T-cell (primary cell): ENCODE measurements at regions not wholly inside any gene's neighbourhood (a gene's known extent, or its start where the extent isn't known, plus 50 kb on each side); places are given as distances from the start of the nearest gene placed in this dataset.

Source experiments
- ATAC-seq, 4 experiments: fragments of 200-7000 bp in 3 of 4; fragments of 150-1000 bp in 1 of 4; cut with Tn5 transposase; replicated peaks in 1 of 4; 1 replicate in 3 of 4; 2 replicates in 1 of 4; pipeline ENCODE4 v1.10.0; 2021; ENCODE audit warnings: moderate library complexity in 3 of 4, mild to moderate bottlenecking in 2 of 4, moderate number of reproducible peaks in 1 of 4
- CTCF ChIA-PET, 2 donors: fragments of 300-600 bp; sonication (Branson Sonifier 250); formaldehyde crosslinking; loops; one replicate each; lab custom pipeline; 2022; ENCODE audit warnings: antibody characterized with exemption in 2 of 2; lab: Charles Lee
- POLR2A ChIA-PET, 2 donors: fragments of 300-600 bp; sonication (Branson Sonifier 250); formaldehyde crosslinking; loops; one replicate each; lab custom pipeline; 2022; ENCODE audit warnings: antibody characterized with exemption in 2 of 2; lab: Charles Lee
- DNase-seq, 35 experiments: peaks; one replicate each; pipeline versions ENCODE4 v3.0.0 to v3.0.0-alpha.2; 2013 to 2023
- H3K27ac ChIP-seq: one replicate; pipeline ENCODE4 v1.5.1; 2013; ENCODE audit warnings: low read length
- H3K27me3 ChIP-seq, 2 experiments: replicated peaks in 1 of 2; 1 replicate in 1 of 2; 2 replicates in 1 of 2; pipeline versions ENCODE4 v1.6.1 to v1.7.0; 2013; ENCODE audit warnings: low read length in 1 of 2, mixed read lengths in 1 of 2; ENCODE audit not compliant: control insufficient read depth in 2 of 2, insufficient read depth in 2 of 2; ENCODE audit errors: extremely low read depth in 1 of 2
- H3K36me3 ChIP-seq, 2 donors: 1 replicate in 1 of 2; 2 replicates in 1 of 2; pipeline versions ENCODE4 v1.6.1 to v1.7.0; 2013; ENCODE audit warnings: low read length in 1 of 2; ENCODE audit not compliant: control insufficient read depth in 2 of 2, insufficient read depth in 1 of 2; ENCODE audit errors: extremely low read depth in 1 of 2
- H3K4me1 ChIP-seq, 2 experiments: 1 replicate in 1 of 2; 2 replicates in 1 of 2; pipeline versions ENCODE4 v1.6.1 to v1.7.0; 2013; ENCODE audit warnings: low read length in 2 of 2, mixed read lengths in 1 of 2; ENCODE audit not compliant: insufficient read depth in 2 of 2, control insufficient read depth in 1 of 2; ENCODE audit errors: extremely low read depth in 1 of 2
- H3K4me3 ChIP-seq, 2 donors: 1 replicate in 1 of 2; 2 replicates in 1 of 2; pipeline versions ENCODE4 v1.5.1 to v1.7.0; 2013; ENCODE audit warnings: mild to moderate bottlenecking in 2 of 2, low read length in 1 of 2, moderate library complexity in 1 of 2; ENCODE audit not compliant: control insufficient read depth in 1 of 2; ENCODE audit errors: extremely low read depth in 1 of 2
- H3K9me3 ChIP-seq: 2 replicates; pipeline ENCODE4 v1.7.0; 2013
- H3K27ac Mint-ChIP-seq, 2 donors: one replicate each; pipeline ENCODE4 v1.8.0; 2020 to 2021; ENCODE audit warnings: mild to moderate bottlenecking in 2 of 2, mixed read lengths in 2 of 2
- H3K27me3 Mint-ChIP-seq, 2 donors: one replicate each; pipeline ENCODE4 v1.8.0; 2021 to 2022; ENCODE audit warnings: mixed read lengths in 2 of 2
- H3K36me3 Mint-ChIP-seq: one replicate; pipeline ENCODE4 v1.8.0; 2021; ENCODE audit warnings: mixed read lengths
- H3K4me1 Mint-ChIP-seq, 3 donors: one replicate each; pipeline ENCODE4 v1.8.0; 2020 to 2022; ENCODE audit warnings: mixed read lengths in 3 of 3, mild to moderate bottlenecking in 1 of 3
- H3K4me3 Mint-ChIP-seq, 3 donors: one replicate each; pipeline ENCODE4 v1.8.0; 2020 to 2022; ENCODE audit warnings: mild to moderate bottlenecking in 3 of 3, mixed read lengths in 3 of 3, moderate library complexity in 3 of 3
- H3K9me3 Mint-ChIP-seq, 3 donors: one replicate each; pipeline ENCODE4 v1.8.0; 2020 to 2022; ENCODE audit warnings: mixed read lengths in 3 of 3
- WGBS: methylation state at CpG from one replicate; pipeline ENCODE4 v1.1.5; 2013; ENCODE audit warnings: missing lambda C conversion rate; ENCODE audit not compliant: insufficient coverage; 5-methylcytosine and 5-hydroxymethylcytosine counted together

- H3K27me3 ChIP-seq, result no peaks in the 10 kb centered on the region
- no CpG with 5 or more reads among the region's 4 CpGs for WGBS
- H3K4me3 ChIP-seq, result no peak overlapping the region
- H3K36me3 ChIP-seq, result no peaks in the 10 kb centered on the region
- no peaks in the 10 kb centered on the region for H3K4me1 ChIP-seq
- Mint-ChIP-seq H3K4me1 (no peaks in the 10 kb centered on the region), H3K36me3 (no peaks in the 10 kb centered on the region), H3K9me3 (peaks cover 0 to 2% (median 0%) of the 10 kb centered on the region in 3 donors), H3K4me3 (no peak overlapping the region), H3K27me3 (peaks cover 1 to 7% of the 10 kb centered on the region in 2 donors), H3K27ac (no peak overlapping the region)
- POLR2A ChIA-PET, result no interaction called here
- no peak overlapping the region for H3K27ac ChIP-seq
- no peak for DNase-seq
- CTCF ChIA-PET, result no interaction called here
- ATAC-seq, result no peak
- H3K9me3 ChIP-seq, result no peaks in the 10 kb centered on the region
These were observed 317.2 kb downstream of the DHX15 start for GRCh38 chr4:24266951-24267722.

GRCh38 chr4:24265989-24266388 lies 318.4 kb downstream of the DHX15 start:
- Mint-ChIP-seq H3K27me3 (peaks cover 5 to 7% of the 10 kb centered on the region in 2 donors), H3K4me3 (no peak overlapping the region), H3K4me1 (no peaks in the 10 kb centered on the region), H3K27ac (no peak overlapping the region), H3K9me3 (peaks cover 0 to 2% (median 0%) of the 10 kb centered on the region in 3 donors), H3K36me3 (no peaks in the 10 kb centered on the region)
- no peaks in the 10 kb centered on the region for H3K36me3 ChIP-seq
- ChIA-PET CTCF (no interaction called here), POLR2A (no interaction called here)
- DNase-seq (no peak), ATAC-seq (no peak)
- no peaks in the 10 kb centered on the region for H3K9me3 ChIP-seq
- H3K4me3 ChIP-seq, result no peak overlapping the region
- no peak overlapping the region for H3K27ac ChIP-seq
- H3K4me1 ChIP-seq, result no peaks in the 10 kb centered on the region
- no peaks in the 10 kb centered on the region for H3K27me3 ChIP-seq
- 82% methylated on average over 6 of the region's 7 CpGs for WGBS

- no peaks in the 10 kb centered on the region for H3K4me1 Mint-ChIP-seq
- DNase-seq, result no peak
These were observed 321.7 kb downstream of the DHX15 start for GRCh38 chr4:24262616-24263015.

GRCh38 chr4:24262084-24262483 lies 322.3 kb downstream of the DHX15 start:
- H3K9me3 Mint-ChIP-seq, result peaks cover 0 to 2% (median 0%) of the 10 kb centered on the region in 3 donors
- Histone ChIP-seq H3K9me3 (no peaks in the 10 kb centered on the region), H3K36me3 (no peaks in the 10 kb centered on the region), H3K4me1 (no peaks in the 10 kb centered on the region), H3K4me3 (no peak overlapping the region), H3K27ac (no peak overlapping the region), H3K27me3 (no peaks in the 10 kb centered on the region)
- peaks cover 3 to 7% of the 10 kb centered on the region in 2 donors for H3K27me3 Mint-ChIP-seq
- no peaks in the 10 kb centered on the region for H3K36me3 Mint-ChIP-seq
- DNase-seq (no peak), ATAC-seq (no peak)
- H3K4me3 Mint-ChIP-seq, result no peak overlapping the region
- ChIA-PET POLR2A (no interaction called here), CTCF (no interaction called here)
- no peaks in the 10 kb centered on the region for H3K4me1 Mint-ChIP-seq
- no peak overlapping the region for H3K27ac Mint-ChIP-seq
- whole genome bisulfite sequencing, result 40% methylated on average over 2 of the region's 6 CpGs

More at GRCh38 chr4:24262616-24263015, 321.7 kb downstream of the DHX15 start:
- Histone ChIP-seq H3K27ac (no peak overlapping the region), H3K36me3 (no peaks in the 10 kb centered on the region), H3K9me3 (no peaks in the 10 kb centered on the region), H3K4me1 (no peaks in the 10 kb centered on the region), H3K27me3 (no peaks in the 10 kb centered on the region), H3K4me3 (no peak overlapping the region)
- Mint-ChIP-seq H3K9me3 (peaks cover 0 to 2% (median 0%) of the 10 kb centered on the region in 3 donors), H3K36me3 (no peaks in the 10 kb centered on the region), H3K27me3 (peaks cover 3 to 7% of the 10 kb centered on the region in 2 donors), H3K4me3 (no peak overlapping the region), H3K27ac (no peak overlapping the region)
- ChIA-PET POLR2A (no interaction called here), CTCF (no interaction called here)
- WGBS, result 67% methylated on average over 3 of the region's 4 CpGs
- no peak for ATAC-seq

GRCh38 chr4:24260923-24261564 lies 323.3 kb downstream of the DHX15 start:
- no peak overlapping the region for H3K27ac Mint-ChIP-seq
- Histone ChIP-seq H3K27me3 (no peaks in the 10 kb centered on the region), H3K4me3 (no peak overlapping the region), H3K4me1 (no peaks in the 10 kb centered on the region), H3K9me3 (no peaks in the 10 kb centered on the region), H3K36me3 (no peaks in the 10 kb centered on the region), H3K27ac (no peak overlapping the region)
- ATAC-seq (no peak), DNase-seq (no peak)
- peaks cover 3 to 7% of the 10 kb centered on the region in 2 donors for H3K27me3 Mint-ChIP-seq
- no peaks in the 10 kb centered on the region for H3K36me3 Mint-ChIP-seq
- CTCF ChIA-PET, result interaction anchor here in 1 of 2 donors (0.6 kb wide), 1 partner anchor 546 kb away, joined by 3 read pairs; no protein-coding TSS in a partner anchor
- H3K4me1 Mint-ChIP-seq, result no peaks in the 10 kb centered on the region
- POLR2A ChIA-PET, result no interaction called here
- H3K9me3 Mint-ChIP-seq, result peaks cover 0 to 3% (median 0%) of the 10 kb centered on the region in 3 donors
- no peak overlapping the region for H3K4me3 Mint-ChIP-seq
- WGBS, result 80% methylated on average over 4 of the region's 5 CpGs

- DNase-seq, result no peak
These were observed 324.1 kb downstream of the DHX15 start for GRCh38 chr4:24260133-24260715.

More at GRCh38 chr4:24260133-24260715, 324.1 kb downstream of the DHX15 start:
- H3K4me1 ChIP-seq, result no peaks in the 10 kb centered on the region
- H3K9me3 Mint-ChIP-seq, result peaks cover 0 to 6% (median 0%) of the 10 kb centered on the region in 3 donors
- no peak overlapping the region for H3K27ac ChIP-seq
- H3K27me3 Mint-ChIP-seq, result peaks cover 3 to 4% of the 10 kb centered on the region in 2 donors
- H3K27me3 ChIP-seq, result no peaks in the 10 kb centered on the region
- ChIA-PET POLR2A (no interaction called here), CTCF (interaction anchor here in 1 of 2 donors (0.6 kb wide), 1 partner anchor 545 kb away, joined by 3 read pairs; no protein-coding TSS in a partner anchor)
- no peaks in the 10 kb centered on the region for H3K36me3 ChIP-seq
- H3K27ac Mint-ChIP-seq, result no peak overlapping the region
- no peaks in the 10 kb centered on the region for H3K9me3 ChIP-seq
- WGBS, result 92% methylated on average over 4 of the region's 8 CpGs
- H3K4me3 Mint-ChIP-seq, result no peak overlapping the region
- no peak for ATAC-seq
- H3K36me3 Mint-ChIP-seq, result no peaks in the 10 kb centered on the region
- H3K4me3 ChIP-seq, result no peak overlapping the region
- H3K4me1 Mint-ChIP-seq, result no peaks in the 10 kb centered on the region
